Body of pancreas (tissue), 4 donors: ENCODE measurements at regions not wholly inside any gene's neighbourhood (a gene's known extent, or its start where the extent isn't known, plus 50 kb on each side); places are given as distances from the start of the nearest gene placed in this dataset.

ENCODE experiments used
- CTCF ChIP-seq, 7 experiments: fragments of 450-650 bp in 4 of 7; fragments of 200-600 bp in 3 of 7; sonication (generic) in 3 of 7; IDR thresholded peaks; one replicate each; pipeline ENCODE4 v1.5.1; 2016 to 2019; ENCODE audit warnings: antibody characterized with exemption in 7 of 7
- POLR2A ChIP-seq, 3 donors: fragments of 450-650 bp; IDR thresholded peaks; one replicate each; pipeline ENCODE4 v1.6.1; 2016; ENCODE audit warnings: antibody characterized with exemption in 3 of 3, mild to moderate bottlenecking in 2 of 3

GRCh38 chr10:83698899-83699298 is 440.4 kb upstream of the GHITM start:
- TF ChIP-seq POLR2A (IDR thresholded peaks at IDR 0.05) (no peak), CTCF (IDR thresholded peaks at IDR 0.05) (no peak)
